AG04449 (cell line): ENCODE measurements at regions not wholly inside any gene's neighbourhood (a gene's known extent, or its start where the extent isn't known, plus 50 kb on each side); places are given as distances from the start of the nearest gene placed in this dataset.

Experiments
- CTCF ChIA-PET: fragments of 350-600 bp; formaldehyde crosslinking; extraction: SDS; loops from one replicate; lab custom pipeline; 2021; ENCODE audit warnings: antibody characterized with exemption; lab: Yijun Ruan, JAX
- POLR2A ChIA-PET: fragments of 400-600, 350-600 bp; formaldehyde crosslinking; extraction: SDS; loops from one replicate; lab custom pipeline; 2020; ENCODE audit warnings: antibody characterized with exemption, inconsistent platforms; lab: Yijun Ruan, JAX
- DNase-seq: peaks from one replicate; pipeline ENCODE4 v3.0.0-alpha.2; 2010; ENCODE audit warnings: low read depth, low spot score
- H3K4me3 ChIP-seq: 2 replicates; pipeline ENCODE4 v1.5.1; 2011; ENCODE audit warnings: low read depth, mild to moderate bottlenecking, control low read depth, low read length
- CTCF ChIP-seq: IDR thresholded peaks from one replicate; pipeline ENCODE4 v1.5.1; 2011; ENCODE audit warnings: mild to moderate bottlenecking, moderate library complexity, low read length, control low read depth, inconsistent platforms; ENCODE audit not compliant: insufficient read depth; ENCODE audit errors: missing control alignments

GRCh38 chr7:26495569-26495968 is 203.9 kb downstream of the SNX10 start:
- ChIA-PET CTCF (interaction anchor here (1.2 kb wide), 1 partner anchor 10 kb away, joined by 3 read pairs; no protein-coding TSS in a partner anchor), POLR2A (no interaction called here)
- TF ChIP-seq CTCF, result no peak
- H3K4me3 ChIP-seq, result no peak overlapping the region
- DNase-seq, result no peak

- CTCF ChIA-PET, result no interaction called here
- TF ChIP-seq CTCF, result no peak
- no peak overlapping the region for H3K4me3 ChIP-seq
- POLR2A ChIA-PET, result no interaction called here
- DNase-seq, result no peak
Observed at GRCh38 chr7:26497801-26498596, 206.3 kb downstream of the SNX10 start.

- POLR2A ChIA-PET, result no interaction called here
- H3K4me3 ChIP-seq, result no peak overlapping the region
- CTCF ChIA-PET, result interaction anchor here (0.9 kb wide), 1 partner anchor 130 kb away, joined by 3 read pairs; no protein-coding TSS in a partner anchor
- no peak for DNase-seq
- no peak for TF ChIP-seq CTCF
Observed at GRCh38 chr7:26499315-26499897, 207.7 kb downstream of the SNX10 start.

- ChIA-PET POLR2A (no interaction called here), CTCF (interaction anchor here (0.6 to 2.5 kb wide), 5 partner anchors 38 to 608 kb away, joined by 3 to 11 read pairs (median 4); no protein-coding TSS in a partner anchor)
- DNase-seq, result no peak
- H3K4me3 ChIP-seq, result no peak overlapping the region
- TF ChIP-seq CTCF, result peak; percentile 34
Observed at GRCh38 chr7:26500749-26501352, 209.2 kb downstream of the SNX10 start.

GRCh38 chr7:26504411-26505120 is 212.9 kb downstream of the SNX10 start:
- H3K4me3 ChIP-seq, result no peak overlapping the region
- TF ChIP-seq CTCF, result no peak
- CTCF ChIA-PET, result no interaction called here
- DNase-seq, result no peak
- POLR2A ChIA-PET, result no interaction called here

- H3K4me3 ChIP-seq, result no peak overlapping the region
- DNase-seq, result no peak
- no peak for TF ChIP-seq CTCF
- ChIA-PET CTCF (no interaction called here), POLR2A (no interaction called here)
Observed at GRCh38 chr7:26506196-26506595, 214.5 kb downstream of the SNX10 start.
